Stimulated activated CD4-positive, alpha-beta T cell treated with anti-CD3 and anti-CD28 coated beads, Interleukin-2, amount 100 ng/mL, for 24 hours (primary cell): ENCODE measurements at regions not wholly inside any gene's neighbourhood (a gene's known extent, or its start where the extent isn't known, plus 50 kb on each side); places are given as distances from the start of the nearest gene placed in this dataset.
"Not testable (repeated sequence)": the region's sequence is repeated elsewhere in the genome, so short reads cannot be mapped to it uniquely, and the experiment has no call there.

ENCODE experiments used
- DNase-seq, 2 donors: peaks; one replicate each; pipeline ENCODE4 v3.0.0-alpha.2; 2020

GRCh38 chr16:31764103-31764502 lies 109.5 kb upstream of the ZNF267 start:
- no peak for DNase-seq

GRCh38 chr16:31767267-31767666 lies 106.3 kb upstream of the ZNF267 start:
- DNase-seq, result no peak

- no peak for DNase-seq
Observed at GRCh38 chr16:31780342-31780741, 93.3 kb upstream of the ZNF267 start.

- DNase-seq, result no peak
Observed at GRCh38 chr16:31785126-31785525, 88.5 kb upstream of the ZNF267 start.

- DNase-seq, result no peak
Observed at GRCh38 chr16:31807086-31807485, 66.5 kb upstream of the ZNF267 start.

DNA sequence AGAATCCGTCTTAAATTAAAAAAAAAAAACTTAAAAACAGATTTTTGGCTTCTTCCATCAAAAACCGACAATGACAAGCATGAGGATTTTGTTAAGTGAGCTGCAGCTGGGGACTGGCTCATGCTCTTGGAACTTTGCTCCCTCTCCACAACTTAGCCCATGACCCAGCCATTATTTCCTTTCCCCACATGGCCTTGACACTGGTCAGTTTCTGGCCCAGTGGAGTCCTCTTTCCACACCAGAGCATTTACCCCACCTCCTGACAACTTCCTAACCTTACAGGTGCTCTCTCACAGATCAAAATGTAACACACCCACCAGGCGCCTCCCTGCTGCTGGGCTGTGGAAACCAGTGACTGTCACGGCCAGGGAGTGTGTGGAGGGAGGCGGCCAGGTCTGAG lies 62.7 kb upstream of the ZNF267 start:
- DNase-seq, result no peak

DNA sequence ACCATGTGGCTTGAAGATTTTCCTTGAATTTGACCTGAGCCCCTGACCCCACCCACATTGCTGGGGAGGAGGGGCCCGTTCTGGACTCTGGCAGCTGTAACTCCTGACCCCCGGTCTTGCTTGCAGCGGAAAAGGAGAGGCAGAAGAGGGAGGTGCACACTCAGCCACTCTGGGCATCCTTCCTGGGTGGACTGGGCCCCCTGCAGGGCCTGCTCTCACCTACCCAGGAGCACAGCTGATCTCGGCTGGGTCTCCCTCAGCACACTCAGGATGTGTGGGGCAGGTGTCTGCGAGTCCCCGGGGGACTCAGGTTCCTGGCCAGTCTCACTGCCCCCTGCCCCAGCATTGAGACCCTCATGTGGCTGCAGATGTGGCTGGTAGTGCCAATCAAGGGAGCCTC lies 57.5 kb upstream of the ZNF267 start:
- DNase-seq, result not testable (repeated sequence)

- no peak for DNase-seq
Observed at GRCh38 chr16:31819386-31819785, 54.2 kb upstream of the ZNF267 start.

- no peak for DNase-seq
Observed at GRCh38 chr16:31819948-31820347, 53.7 kb upstream of the ZNF267 start.
